H1 (cell line): ENCODE measurements at regions not wholly inside any gene's neighbourhood (a gene's known extent, or its start where the extent isn't known, plus 50 kb on each side); places are given as distances from the start of the nearest gene placed in this dataset.

Experiments used
- TF ChIP-seq, protein P1 (sequence below): fragments of 300-600 bp; sonication (generic); IDR thresholded peaks from 2 replicates; pipeline ENCODE4 v1.7.1; 2012; ENCODE audit warnings: low read length, moderate library complexity, mild to moderate bottlenecking, inconsistent platforms; ENCODE audit not compliant: insufficient replicate concordance

DNA sequence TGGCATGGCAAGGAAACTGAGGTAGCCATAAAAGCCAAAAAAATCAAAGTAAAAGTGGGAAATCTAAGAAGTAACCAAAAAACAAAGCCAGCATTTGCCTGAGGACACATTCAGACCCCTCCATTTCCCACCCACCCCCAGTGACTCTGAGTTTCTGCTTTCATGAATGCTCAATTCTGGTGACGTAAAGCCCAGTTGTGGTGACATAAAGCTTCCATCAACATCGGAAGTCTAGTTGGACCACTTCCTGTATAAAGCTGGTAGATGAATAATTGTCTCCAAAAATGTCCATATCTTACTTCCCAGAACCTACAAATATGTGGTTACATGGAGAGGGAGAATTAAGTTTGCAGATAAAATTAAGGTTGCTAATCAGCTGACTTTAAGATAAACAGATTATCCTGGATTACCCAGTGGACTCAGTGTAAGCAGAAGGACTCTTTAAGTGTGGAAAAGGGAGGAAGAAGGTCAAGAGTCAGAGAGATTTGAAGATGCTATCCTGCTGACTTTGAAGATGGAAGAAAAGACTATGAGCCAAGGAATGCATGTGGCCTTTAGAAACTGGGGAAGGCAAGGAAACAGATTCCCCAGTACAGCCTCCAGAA lies 62.0 kb upstream of the ST3GAL6 start (continued):
- TF ChIP-seq, protein P1, sequence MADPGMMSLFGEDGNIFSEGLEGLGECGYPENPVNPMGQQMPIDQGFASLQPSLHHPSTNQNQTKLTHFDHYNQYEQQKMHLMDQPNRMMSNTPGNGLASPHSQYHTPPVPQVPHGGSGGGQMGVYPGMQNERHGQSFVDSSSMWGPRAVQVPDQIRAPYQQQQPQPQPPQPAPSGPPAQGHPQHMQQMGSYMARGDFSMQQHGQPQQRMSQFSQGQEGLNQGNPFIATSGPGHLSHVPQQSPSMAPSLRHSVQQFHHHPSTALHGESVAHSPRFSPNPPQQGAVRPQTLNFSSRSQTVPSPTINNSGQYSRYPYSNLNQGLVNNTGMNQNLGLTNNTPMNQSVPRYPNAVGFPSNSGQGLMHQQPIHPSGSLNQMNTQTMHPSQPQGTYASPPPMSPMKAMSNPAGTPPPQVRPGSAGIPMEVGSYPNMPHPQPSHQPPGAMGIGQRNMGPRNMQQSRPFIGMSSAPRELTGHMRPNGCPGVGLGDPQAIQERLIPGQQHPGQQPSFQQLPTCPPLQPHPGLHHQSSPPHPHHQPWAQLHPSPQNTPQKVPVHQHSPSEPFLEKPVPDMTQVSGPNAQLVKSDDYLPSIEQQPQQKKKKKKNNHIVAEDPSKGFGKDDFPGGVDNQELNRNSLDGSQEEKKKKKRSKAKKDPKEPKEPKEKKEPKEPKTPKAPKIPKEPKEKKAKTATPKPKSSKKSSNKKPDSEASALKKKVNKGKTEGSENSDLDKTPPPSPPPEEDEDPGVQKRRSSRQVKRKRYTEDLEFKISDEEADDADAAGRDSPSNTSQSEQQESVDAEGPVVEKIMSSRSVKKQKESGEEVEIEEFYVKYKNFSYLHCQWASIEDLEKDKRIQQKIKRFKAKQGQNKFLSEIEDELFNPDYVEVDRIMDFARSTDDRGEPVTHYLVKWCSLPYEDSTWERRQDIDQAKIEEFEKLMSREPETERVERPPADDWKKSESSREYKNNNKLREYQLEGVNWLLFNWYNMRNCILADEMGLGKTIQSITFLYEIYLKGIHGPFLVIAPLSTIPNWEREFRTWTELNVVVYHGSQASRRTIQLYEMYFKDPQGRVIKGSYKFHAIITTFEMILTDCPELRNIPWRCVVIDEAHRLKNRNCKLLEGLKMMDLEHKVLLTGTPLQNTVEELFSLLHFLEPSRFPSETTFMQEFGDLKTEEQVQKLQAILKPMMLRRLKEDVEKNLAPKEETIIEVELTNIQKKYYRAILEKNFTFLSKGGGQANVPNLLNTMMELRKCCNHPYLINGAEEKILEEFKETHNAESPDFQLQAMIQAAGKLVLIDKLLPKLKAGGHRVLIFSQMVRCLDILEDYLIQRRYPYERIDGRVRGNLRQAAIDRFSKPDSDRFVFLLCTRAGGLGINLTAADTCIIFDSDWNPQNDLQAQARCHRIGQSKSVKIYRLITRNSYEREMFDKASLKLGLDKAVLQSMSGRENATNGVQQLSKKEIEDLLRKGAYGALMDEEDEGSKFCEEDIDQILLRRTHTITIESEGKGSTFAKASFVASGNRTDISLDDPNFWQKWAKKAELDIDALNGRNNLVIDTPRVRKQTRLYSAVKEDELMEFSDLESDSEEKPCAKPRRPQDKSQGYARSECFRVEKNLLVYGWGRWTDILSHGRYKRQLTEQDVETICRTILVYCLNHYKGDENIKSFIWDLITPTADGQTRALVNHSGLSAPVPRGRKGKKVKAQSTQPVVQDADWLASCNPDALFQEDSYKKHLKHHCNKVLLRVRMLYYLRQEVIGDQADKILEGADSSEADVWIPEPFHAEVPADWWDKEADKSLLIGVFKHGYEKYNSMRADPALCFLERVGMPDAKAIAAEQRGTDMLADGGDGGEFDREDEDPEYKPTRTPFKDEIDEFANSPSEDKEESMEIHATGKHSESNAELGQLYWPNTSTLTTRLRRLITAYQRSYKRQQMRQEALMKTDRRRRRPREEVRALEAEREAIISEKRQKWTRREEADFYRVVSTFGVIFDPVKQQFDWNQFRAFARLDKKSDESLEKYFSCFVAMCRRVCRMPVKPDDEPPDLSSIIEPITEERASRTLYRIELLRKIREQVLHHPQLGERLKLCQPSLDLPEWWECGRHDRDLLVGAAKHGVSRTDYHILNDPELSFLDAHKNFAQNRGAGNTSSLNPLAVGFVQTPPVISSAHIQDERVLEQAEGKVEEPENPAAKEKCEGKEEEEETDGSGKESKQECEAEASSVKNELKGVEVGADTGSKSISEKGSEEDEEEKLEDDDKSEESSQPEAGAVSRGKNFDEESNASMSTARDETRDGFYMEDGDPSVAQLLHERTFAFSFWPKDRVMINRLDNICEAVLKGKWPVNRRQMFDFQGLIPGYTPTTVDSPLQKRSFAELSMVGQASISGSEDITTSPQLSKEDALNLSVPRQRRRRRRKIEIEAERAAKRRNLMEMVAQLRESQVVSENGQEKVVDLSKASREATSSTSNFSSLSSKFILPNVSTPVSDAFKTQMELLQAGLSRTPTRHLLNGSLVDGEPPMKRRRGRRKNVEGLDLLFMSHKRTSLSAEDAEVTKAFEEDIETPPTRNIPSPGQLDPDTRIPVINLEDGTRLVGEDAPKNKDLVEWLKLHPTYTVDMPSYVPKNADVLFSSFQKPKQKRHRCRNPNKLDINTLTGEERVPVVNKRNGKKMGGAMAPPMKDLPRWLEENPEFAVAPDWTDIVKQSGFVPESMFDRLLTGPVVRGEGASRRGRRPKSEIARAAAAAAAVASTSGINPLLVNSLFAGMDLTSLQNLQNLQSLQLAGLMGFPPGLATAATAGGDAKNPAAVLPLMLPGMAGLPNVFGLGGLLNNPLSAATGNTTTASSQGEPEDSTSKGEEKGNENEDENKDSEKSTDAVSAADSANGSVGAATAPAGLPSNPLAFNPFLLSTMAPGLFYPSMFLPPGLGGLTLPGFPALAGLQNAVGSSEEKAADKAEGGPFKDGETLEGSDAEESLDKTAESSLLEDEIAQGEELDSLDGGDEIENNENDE: no peak
- TF ChIP-seq, all 59 proteins: peak for 0
